ENCODE measurements at regions not wholly inside any gene's neighbourhood (a gene's known extent, or its start where the extent isn't known, plus 50 kb on each side); places are given as distances from the start of the nearest gene placed in this dataset.

GRCh38 chr3:10743366-10744097, 72.5 kb upstream of the SLC6A11 start:
- DNase-seq = no peak

- peak; percentile 25 for DNase-seq
Measured at GRCh38 chr3:10744098-10744465, 71.9 kb upstream of the SLC6A11 start.

- no peak for DNase-seq
Measured at GRCh38 chr3:10745392-10745791, 70.6 kb upstream of the SLC6A11 start.

- no peak for DNase-seq
Measured at GRCh38 chr3:10746001-10746400, 70.0 kb upstream of the SLC6A11 start.

GRCh38 chr3:10746684-10747083, 69.3 kb upstream of the SLC6A11 start:
- DNase-seq = no peak

GRCh38 chr3:10747341-10747740, 68.7 kb upstream of the SLC6A11 start:
- DNase-seq = no peak

- no peak for DNase-seq
Measured at GRCh38 chr3:10748040-10748439, 68.0 kb upstream of the SLC6A11 start.

GRCh38 chr3:10753964-10754363, 62.1 kb upstream of the SLC6A11 start:
- DNase-seq = no peak

GRCh38 chr3:10756546-10756945, 59.5 kb upstream of the SLC6A11 start:
- DNase-seq = no peak

GRCh38 chr3:10757021-10757820, 58.8 kb upstream of the SLC6A11 start:
- no peak for DNase-seq

- DNase-seq = no peak
Measured at GRCh38 chr3:10757821-10758130, 58.3 kb upstream of the SLC6A11 start.

- peak; percentile 61 for DNase-seq
Measured at GRCh38 chr3:10758304-10759037, 57.6 kb upstream of the SLC6A11 start.

- DNase-seq = no peak
Measured at GRCh38 chr3:10759495-10759894, 56.5 kb upstream of the SLC6A11 start.

- no peak for DNase-seq
Measured at GRCh38 chr3:10760199-10760598, 55.8 kb upstream of the SLC6A11 start.

- no peak for DNase-seq
Measured at GRCh38 chr3:10761583-10761982, 54.4 kb upstream of the SLC6A11 start.

GRCh38 chr3:10762116-10762515, 53.9 kb upstream of the SLC6A11 start:
- no peak for DNase-seq

GRCh38 chr3:10762611-10763247, 53.3 kb upstream of the SLC6A11 start:
- no peak for DNase-seq

GRCh38 chr3:10763248-10763620, 52.8 kb upstream of the SLC6A11 start:
- no peak for DNase-seq

GRCh38 chr3:10763817-10764258, 52.2 kb upstream of the SLC6A11 start:
- no peak for DNase-seq

GRCh38 chr3:10764259-10765051, 51.6 kb upstream of the SLC6A11 start:
- DNase-seq = no peak

- DNase-seq = no peak
Measured at GRCh38 chr3:10766049-10766705, 49.9 kb upstream of the SLC6A11 start.
